Astrocyte of the cerebellum (primary cell): ENCODE measurements at regions not wholly inside any gene's neighbourhood (a gene's known extent, or its start where the extent isn't known, plus 50 kb on each side); places are given as distances from the start of the nearest gene placed in this dataset.

Experiments used
- DNase-seq: peaks from one replicate; pipeline ENCODE4 v3.0.0-alpha.2; 2011; ENCODE audit warnings: low read depth
- H3K4me3 ChIP-seq: 2 replicates; pipeline ENCODE4 v1.5.1; 2011; ENCODE audit warnings: mild to moderate bottlenecking, low read depth, low read length, moderate library complexity
- CTCF ChIP-seq: IDR thresholded peaks from 2 replicates; pipeline ENCODE4 v1.5.1; 2012; ENCODE audit warnings: low read length, low read depth, moderate library complexity, mild to moderate bottlenecking; ENCODE audit errors: missing control alignments
- in situ Hi-C: cut with HindIII; loops from 2 replicates; pipeline ENCODE4 v1.10.0; 2017; ENCODE audit warnings: low sequenced_read_pairs

GRCh38 chr6:143589162-143589561, 77.6 kb upstream of the FUCA2 start:
- in situ Hi-C loops, result no loop called here
- DNase-seq, result no peak
- no peak overlapping the region for H3K4me3 ChIP-seq
- TF ChIP-seq CTCF, result no peak

- in situ Hi-C loops, result no loop called here
- no peak for TF ChIP-seq CTCF
- no peak overlapping the region for H3K4me3 ChIP-seq
Observed at GRCh38 chr6:143586557-143586956, 75.0 kb upstream of the FUCA2 start.

GRCh38 chr6:143585716-143586115, 74.2 kb upstream of the FUCA2 start:
- in situ Hi-C loops, result no loop called here

More at GRCh38 chr6:143586557-143586956, 75.0 kb upstream of the FUCA2 start:
- no peak for DNase-seq

GRCh38 chr6:143585241-143585640, 73.7 kb upstream of the FUCA2 start:
- DNase-seq, result no peak
- no peak for TF ChIP-seq CTCF
- in situ Hi-C loops, result no loop called here
- H3K4me3 ChIP-seq, result no peak overlapping the region

More at GRCh38 chr6:143585716-143586115, 74.2 kb upstream of the FUCA2 start:
- no peak for DNase-seq
- no peak for TF ChIP-seq CTCF
- H3K4me3 ChIP-seq, result no peak overlapping the region

- in situ Hi-C loops, result no loop called here
- H3K4me3 ChIP-seq, result no peak overlapping the region
- TF ChIP-seq CTCF, result no peak
- DNase-seq, result no peak
Observed at GRCh38 chr6:143583542-143584327, 72.2 kb upstream of the FUCA2 start.

GRCh38 chr6:143581835-143582480, 70.4 kb upstream of the FUCA2 start:
- no peak for TF ChIP-seq CTCF
- in situ Hi-C loops, result no loop called here
- no peak overlapping the region for H3K4me3 ChIP-seq
- DNase-seq, result no peak
